Thoracic aorta (tissue), 2 donors: ENCODE measurements at regions not wholly inside any gene's neighbourhood (a gene's known extent, or its start where the extent isn't known, plus 50 kb on each side); places are given as distances from the start of the nearest gene placed in this dataset.

ENCODE experiments used
- ATAC-seq: fragments of 150-250 bp; one replicate; pipeline ENCODE4 v1.8.0; 2017; ENCODE audit warnings: low read depth; ENCODE audit not compliant: insufficient number of reproducible peaks, low FRiP score
- DNase-seq: peaks from one replicate; pipeline ENCODE4 v3.0.0-alpha.2; 2020; ENCODE audit warnings: low spot score
- H3K27ac ChIP-seq, 2 donors: fragments of 200-600 bp; sonication (generic); 1 replicate in 1 of 2; 2 replicates in 1 of 2; pipeline ENCODE4 v1.5.1; 2016; ENCODE audit warnings: mild to moderate bottlenecking in 2 of 2, moderate library complexity in 2 of 2
- H3K27me3 ChIP-seq: fragments of 200-600 bp; sonication (generic); replicated peaks from 2 replicates; pipeline ENCODE4 v1.6.0; 2016; ENCODE audit warnings: mild to moderate bottlenecking; ENCODE audit not compliant: insufficient read depth
- H3K36me3 ChIP-seq: fragments of 200-600 bp; sonication (generic); one replicate; pipeline ENCODE4 v1.5.1; 2016
- H3K4me1 ChIP-seq, 2 donors: fragments of 200-600 bp; sonication (generic); 1 replicate in 1 of 2; 2 replicates in 1 of 2; pipeline versions ENCODE4 v1.5.1 to v1.6.0; 2016; ENCODE audit warnings: low read depth in 2 of 2, mild to moderate bottlenecking in 1 of 2; ENCODE audit not compliant: control insufficient read depth in 1 of 2
- H3K4me3 ChIP-seq: fragments of 200-600 bp; sonication (generic); 2 replicates; pipeline ENCODE4 v1.5.1; 2016; ENCODE audit warnings: mild to moderate bottlenecking
- H3K9me3 ChIP-seq: fragments of 200-600 bp; sonication (generic); 2 replicates; pipeline ENCODE4 v1.5.1; 2016
- CTCF ChIP-seq: fragments of 200-600 bp; sonication (generic); IDR thresholded peaks from one replicate; pipeline ENCODE4 v1.5.1; 2019; ENCODE audit warnings: antibody characterized with exemption

GRCh38 chr2:146584316-146584715 lies 1260.5 kb upstream of the ACVR2A start:
- no peak for TF ChIP-seq CTCF
- Histone ChIP-seq H3K4me3 (no peak overlapping the region), H3K4me1 (no peaks in the 10 kb centered on the region), H3K27me3 (no peaks in the 10 kb centered on the region), H3K27ac (no peak overlapping the region), H3K9me3 (no peaks in the 10 kb centered on the region), H3K36me3 (no peaks in the 10 kb centered on the region)
- DNase-seq (no peak), ATAC-seq (no peak)

DNA sequence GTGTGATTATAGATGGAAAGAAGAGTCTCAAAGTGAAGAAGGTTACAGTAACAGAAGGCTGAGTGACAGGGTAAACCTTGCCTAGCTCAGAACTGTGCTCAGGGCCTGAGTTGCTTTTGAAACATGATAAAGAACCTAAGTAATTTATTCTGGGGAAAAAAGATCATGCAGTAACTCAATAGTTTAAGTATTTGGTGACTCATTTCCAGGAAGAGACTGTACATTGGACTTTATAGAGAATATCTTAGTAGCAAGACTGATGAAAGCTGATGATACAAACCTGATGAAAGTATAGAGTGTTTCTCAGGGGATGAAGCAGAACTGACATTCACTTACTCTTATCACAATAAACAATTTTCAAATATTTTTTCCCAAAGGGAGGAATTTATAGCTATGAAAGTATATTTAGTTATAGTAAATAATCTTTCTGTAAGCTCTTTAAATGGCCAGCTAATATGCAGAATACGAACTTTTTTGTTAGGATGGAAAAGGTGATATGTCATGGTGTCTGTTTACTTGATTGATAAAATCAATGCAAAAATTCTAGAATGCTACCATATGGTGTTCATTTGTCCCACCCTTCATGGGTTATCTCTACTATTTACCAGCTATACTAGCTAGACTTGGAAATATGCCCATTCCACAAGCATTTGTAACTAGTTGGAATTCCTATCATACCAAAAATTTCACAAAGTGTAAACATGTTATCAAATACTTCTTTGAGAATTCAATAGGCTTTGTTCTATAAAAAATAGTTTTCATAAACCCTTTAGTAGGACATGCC lies 1265.5 kb upstream of the ACVR2A start:
- ATAC-seq = no peak
- Histone ChIP-seq H3K27ac (no peak overlapping the region), H3K4me1 (no peaks in the 10 kb centered on the region), H3K9me3 (no peaks in the 10 kb centered on the region), H3K27me3 (no peaks in the 10 kb centered on the region), H3K36me3 (no peaks in the 10 kb centered on the region), H3K4me3 (no peak overlapping the region)
- DNase-seq = no peak
- TF ChIP-seq CTCF = no peak

- Histone ChIP-seq H3K4me1 (no peaks in the 10 kb centered on the region), H3K9me3 (no peaks in the 10 kb centered on the region)
- DNase-seq = no peak
These were observed 1268.3 kb upstream of the ACVR2A start for GRCh38 chr2:146576339-146577111.

DNA sequence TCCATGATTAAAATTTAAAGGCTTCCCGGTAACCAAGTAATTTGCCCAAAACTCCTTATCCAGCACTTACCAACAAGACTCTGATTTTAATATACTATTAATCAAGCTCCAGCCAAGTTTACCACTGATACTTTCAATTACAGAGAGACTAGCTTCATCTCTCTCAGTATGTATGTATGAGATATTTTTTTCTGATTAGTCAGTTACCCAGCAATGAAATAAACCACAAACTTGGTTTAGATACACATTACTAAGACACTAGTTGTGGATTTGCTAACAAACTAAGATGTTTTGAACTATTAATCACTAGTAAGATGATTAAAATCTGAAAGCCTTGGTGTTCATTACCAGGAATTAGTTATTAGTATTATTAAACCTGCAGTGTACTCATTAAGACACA lies 1272.2 kb upstream of the ACVR2A start:
- ATAC-seq (no peak), DNase-seq (no peak)
- no peak for TF ChIP-seq CTCF
- no peak overlapping the region for H3K4me3 ChIP-seq
- no peaks in the 10 kb centered on the region for H3K9me3 ChIP-seq
- no peaks in the 10 kb centered on the region for H3K36me3 ChIP-seq
- H3K4me1 ChIP-seq = no peaks in the 10 kb centered on the region
- H3K27ac ChIP-seq = no peak overlapping the region
- H3K27me3 ChIP-seq = no peaks in the 10 kb centered on the region

More at GRCh38 chr2:146576339-146577111, 1268.3 kb upstream of the ACVR2A start:
- ATAC-seq = no peak
- Histone ChIP-seq H3K4me3 (no peak overlapping the region), H3K36me3 (no peaks in the 10 kb centered on the region), H3K27me3 (no peaks in the 10 kb centered on the region), H3K27ac (no peak overlapping the region)
- TF ChIP-seq CTCF = no peak

DNA sequence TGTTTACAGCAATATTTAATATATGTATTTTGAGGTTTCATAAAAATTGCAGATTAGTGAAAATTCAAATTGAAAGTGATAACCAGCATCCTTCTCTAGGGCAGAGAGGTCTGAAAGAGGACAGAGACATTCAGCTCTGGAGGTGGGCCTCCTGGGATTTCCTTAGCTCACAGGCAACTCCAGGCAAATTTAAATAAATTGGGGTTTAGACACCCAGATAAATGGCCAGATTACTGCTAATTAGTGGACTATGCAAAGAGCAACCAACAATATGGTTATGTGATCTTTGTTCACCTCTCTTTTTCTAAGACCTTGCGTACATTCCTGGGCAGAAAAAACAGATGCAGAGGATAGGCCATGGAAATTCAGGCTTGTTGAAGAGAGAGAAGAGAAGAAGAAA lies 1282.8 kb upstream of the ACVR2A start:
- no peak for TF ChIP-seq CTCF
- Histone ChIP-seq H3K9me3 (no peaks in the 10 kb centered on the region), H3K27me3 (no peaks in the 10 kb centered on the region), H3K27ac (no peak overlapping the region), H3K4me1 (no peaks in the 10 kb centered on the region), H3K36me3 (no peaks in the 10 kb centered on the region), H3K4me3 (no peak overlapping the region)
- DNase-seq (no peak), ATAC-seq (no peak)
